ENCODE measurements at regions not wholly inside any gene's neighbourhood (a gene's known extent, or its start where the extent isn't known, plus 50 kb on each side); places are given as distances from the start of the nearest gene placed in this dataset.
"Not testable (repeated sequence)": the region's sequence is repeated elsewhere in the genome, so short reads cannot be mapped to it uniquely, and the experiment has no call there.

DNA sequence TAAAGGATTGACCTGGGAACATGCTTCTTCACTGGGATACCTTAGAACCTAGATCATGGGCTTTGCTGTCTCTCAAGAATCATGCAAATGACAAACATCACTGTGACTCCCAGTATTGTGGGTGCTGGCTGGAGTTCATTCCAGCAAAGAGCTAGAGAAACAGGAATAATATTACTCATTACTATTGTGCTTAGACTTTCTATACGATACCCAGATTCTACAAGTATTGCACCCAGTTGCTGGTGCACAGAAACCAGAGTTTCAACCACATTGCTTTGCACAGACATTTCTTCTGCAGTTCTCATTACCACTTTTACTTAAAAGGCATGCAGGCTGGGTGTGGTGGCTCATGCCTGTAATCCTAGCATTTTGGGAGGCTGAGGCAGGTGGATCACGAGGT is 220.4 kb upstream of the ZNF217 start:
- peak; percentile 21 for ATAC-seq (replicated peaks)
- Mint-ChIP-seq H3K27me3 (no peaks in the 10 kb centered on the region), H3K27ac (no peak overlapping the region)

DNA sequence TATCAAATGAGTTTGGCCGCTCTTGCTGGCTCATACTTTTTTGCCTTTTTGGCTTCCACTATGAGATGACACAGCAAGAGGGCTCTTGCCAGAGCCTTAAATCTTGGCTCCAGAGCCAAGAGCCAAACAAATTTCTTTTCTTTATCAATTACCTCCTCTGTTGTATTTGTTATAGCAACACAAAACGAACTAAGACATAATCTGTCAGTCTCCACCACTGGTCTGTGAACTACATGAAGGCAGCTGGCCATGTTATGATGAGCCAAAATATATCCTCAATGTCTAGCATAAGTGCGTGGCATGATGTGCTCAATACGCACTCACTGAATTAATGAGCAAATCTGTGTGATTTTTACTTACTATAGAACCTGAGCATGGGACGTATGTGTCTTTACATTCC is 220.0 kb upstream of the ZNF217 start:
- no peaks in the 10 kb centered on the region for H3K9me3 Mint-ChIP-seq
- no peak for ATAC-seq (replicated peaks)
- H3K27ac Mint-ChIP-seq, result no peak overlapping the region

More for the DNA sequence above, 220.4 kb upstream of the ZNF217 start:
- Mint-ChIP-seq H3K36me3 (ENCODE audit: low read depth) (no peaks in the 10 kb centered on the region), H3K9me3 (no peaks in the 10 kb centered on the region), H3K4me3 (no peak overlapping the region), H3K4me1 (peaks cover 13% of the 10 kb centered on the region)

DNA sequence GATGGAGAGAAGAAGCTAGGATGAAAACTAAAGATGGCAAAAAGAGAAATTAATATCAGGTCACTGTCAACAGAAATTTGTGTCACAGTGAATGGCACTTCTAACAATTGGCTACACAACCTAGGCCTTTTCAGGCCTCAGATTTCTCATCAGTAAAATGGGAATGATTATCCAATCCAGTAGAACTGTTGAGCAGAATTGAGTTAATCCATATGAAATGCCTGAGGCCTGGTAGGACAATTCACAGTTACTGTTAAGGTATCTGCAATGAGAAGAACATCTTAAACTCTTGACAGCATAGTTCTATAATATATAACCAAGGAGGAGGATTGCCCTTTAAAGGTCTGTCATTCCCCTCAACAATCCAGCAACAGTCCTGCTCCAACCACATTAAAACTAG is 217.9 kb upstream of the ZNF217 start:
- Mint-ChIP-seq H3K27ac (no peak overlapping the region), H3K36me3 (ENCODE audit: low read depth) (no peaks in the 10 kb centered on the region), H3K4me1 (peaks cover 13% of the 10 kb centered on the region), H3K9me3 (no peaks in the 10 kb centered on the region), H3K27me3 (no peaks in the 10 kb centered on the region), H3K4me3 (no peak overlapping the region)
- ATAC-seq (replicated peaks), result no peak

More for the DNA sequence above, 220.0 kb upstream of the ZNF217 start:
- Mint-ChIP-seq H3K36me3 (ENCODE audit: low read depth) (no peaks in the 10 kb centered on the region), H3K4me3 (no peak overlapping the region), H3K4me1 (peaks cover 13% of the 10 kb centered on the region), H3K27me3 (no peaks in the 10 kb centered on the region)

DNA sequence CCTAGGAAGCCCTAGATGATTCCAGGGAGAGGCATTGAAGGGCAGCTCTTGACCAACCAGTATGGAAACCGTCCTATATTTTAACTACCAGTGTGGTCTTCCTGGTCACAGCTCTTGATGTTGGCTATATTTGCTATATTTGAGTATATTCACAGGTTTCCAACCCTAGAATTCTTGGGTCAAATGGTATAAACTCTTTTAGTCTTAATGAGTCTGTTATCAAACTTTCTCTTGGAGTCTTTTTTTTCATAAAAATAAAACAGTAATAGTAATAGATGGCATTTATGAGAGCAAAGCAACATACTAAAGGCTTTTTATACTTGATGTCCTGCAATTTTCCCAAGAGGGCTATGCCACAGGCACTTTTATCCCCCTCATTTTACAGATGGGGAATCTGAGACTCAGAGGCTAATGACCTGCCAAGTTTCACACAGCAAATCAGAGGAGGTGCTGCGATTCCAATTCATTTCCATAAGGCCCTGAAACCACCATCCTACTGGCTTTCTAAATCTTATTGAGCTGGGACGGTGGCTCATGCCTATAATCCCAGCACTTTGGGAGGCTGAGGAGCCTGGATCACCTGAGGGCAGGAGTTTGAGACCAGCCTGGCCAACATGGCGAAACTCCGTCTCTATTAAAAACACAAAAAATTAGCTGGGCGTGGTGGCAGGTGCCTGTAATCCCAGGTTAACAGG is 217.2 kb upstream of the ZNF217 start:
- H3K4me3 Mint-ChIP-seq, result no peak overlapping the region
- H3K4me1 Mint-ChIP-seq, result peaks cover 10% of the 10 kb centered on the region
- no peak for ATAC-seq (replicated peaks)
- no peak overlapping the region for H3K27ac Mint-ChIP-seq
- H3K36me3 Mint-ChIP-seq (ENCODE audit: low read depth), result no peaks in the 10 kb centered on the region
- H3K9me3 Mint-ChIP-seq, result no peaks in the 10 kb centered on the region
- no peaks in the 10 kb centered on the region for H3K27me3 Mint-ChIP-seq

DNA sequence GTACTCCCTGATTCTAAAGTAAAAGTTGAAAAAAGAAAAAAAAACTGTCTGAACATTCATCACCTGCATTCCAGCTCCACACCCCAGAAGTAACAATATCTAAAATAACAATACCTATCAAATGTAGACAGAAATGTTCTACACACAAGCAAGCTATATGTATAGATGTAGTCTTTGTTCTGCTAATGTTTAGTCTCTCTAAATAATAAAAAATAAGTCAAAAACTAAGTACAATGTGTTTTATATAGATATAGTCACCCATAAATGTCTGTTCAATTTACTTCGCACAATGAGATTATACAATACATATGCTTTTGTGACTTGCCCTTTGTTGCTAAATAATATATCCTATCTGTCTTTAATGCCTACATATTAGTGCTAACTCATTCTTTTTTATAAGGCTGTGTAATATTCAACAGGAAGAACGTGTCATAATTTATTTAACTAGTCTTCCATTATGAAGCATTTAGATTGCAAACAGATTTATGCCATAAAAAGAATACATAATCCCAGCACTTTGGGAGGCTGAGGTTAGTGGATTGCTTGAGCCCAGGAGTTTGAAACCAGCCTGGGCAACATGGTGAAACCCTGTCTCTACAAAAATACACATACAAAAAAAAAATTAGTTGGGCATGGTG is 216.2 kb upstream of the ZNF217 start:
- no peak for ATAC-seq (replicated peaks)
- Mint-ChIP-seq H3K27ac (no peak overlapping the region), H3K36me3 (ENCODE audit: low read depth) (no peaks in the 10 kb centered on the region), H3K9me3 (no peaks in the 10 kb centered on the region), H3K4me3 (no peak overlapping the region), H3K4me1 (peaks cover 4% of the 10 kb centered on the region), H3K27me3 (no peaks in the 10 kb centered on the region)

DNA sequence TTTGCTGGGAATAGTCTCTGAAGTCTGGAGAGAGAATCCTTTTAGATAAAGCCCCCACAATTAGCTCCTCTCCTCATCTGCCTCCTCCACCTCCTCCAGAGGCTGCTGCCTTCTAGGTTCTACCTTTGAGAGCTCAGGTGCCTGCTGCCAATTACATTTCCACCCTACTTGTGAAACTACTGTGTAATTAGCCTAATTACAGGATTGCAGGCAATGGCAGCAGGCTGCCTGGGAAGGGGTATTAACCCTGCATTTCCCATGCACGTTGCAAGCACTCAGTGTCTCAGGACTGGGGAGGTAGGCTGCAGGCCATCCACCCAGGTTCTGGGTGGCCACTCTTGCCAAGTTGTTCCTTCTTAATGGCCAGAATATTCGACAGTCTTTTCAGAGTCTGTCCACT is 215.6 kb upstream of the ZNF217 start:
- Mint-ChIP-seq H3K4me1 (no peaks in the 10 kb centered on the region), H3K27me3 (no peaks in the 10 kb centered on the region), H3K4me3 (no peak overlapping the region), H3K36me3 (ENCODE audit: low read depth) (no peaks in the 10 kb centered on the region), H3K27ac (no peak overlapping the region), H3K9me3 (no peaks in the 10 kb centered on the region)
- ATAC-seq (replicated peaks), result no peak

DNA sequence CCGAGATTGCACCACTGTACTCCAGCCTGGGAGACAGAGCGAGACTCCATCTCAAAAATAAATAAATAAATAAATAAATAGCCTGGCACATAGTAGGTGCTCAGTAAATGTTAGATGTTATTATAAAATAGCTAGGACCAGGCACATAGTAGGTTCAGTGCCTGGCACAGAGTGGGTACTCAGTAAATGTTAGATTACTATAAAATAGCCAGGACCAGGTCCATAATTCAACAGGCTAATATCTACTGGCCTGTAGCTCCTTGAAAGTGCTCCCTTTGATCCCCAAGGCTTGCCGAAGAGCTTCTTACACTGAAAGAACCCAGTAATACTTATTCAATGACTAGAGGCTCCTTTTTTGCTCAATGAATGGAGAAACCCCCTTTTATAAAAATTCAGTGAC is 215.1 kb upstream of the ZNF217 start:
- no peaks in the 10 kb centered on the region for H3K36me3 Mint-ChIP-seq (ENCODE audit: low read depth)
- no peak overlapping the region for H3K27ac Mint-ChIP-seq
- no peak overlapping the region for H3K4me3 Mint-ChIP-seq
- no peaks in the 10 kb centered on the region for H3K27me3 Mint-ChIP-seq
- no peaks in the 10 kb centered on the region for H3K4me1 Mint-ChIP-seq
- no peak for ATAC-seq (replicated peaks)
- no peaks in the 10 kb centered on the region for H3K9me3 Mint-ChIP-seq

DNA sequence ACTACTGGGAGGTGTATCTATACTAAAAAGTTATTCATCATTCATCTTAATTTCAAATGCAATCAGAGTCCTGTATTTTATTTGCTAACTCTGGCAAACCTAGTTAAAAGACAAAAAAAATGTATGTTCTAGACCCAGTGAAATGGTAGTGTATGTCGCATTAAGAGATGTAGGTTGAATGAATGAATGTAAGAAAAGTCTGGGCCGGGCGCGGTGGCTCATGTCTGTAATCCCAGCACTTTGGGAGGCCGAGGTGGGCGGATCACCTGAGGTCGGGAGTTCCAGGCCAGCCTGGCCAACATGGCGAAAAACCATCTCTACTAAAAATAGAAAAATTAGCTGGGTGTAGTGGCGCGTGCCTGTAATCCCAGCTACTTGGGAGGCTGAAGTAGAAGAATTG is 214.7 kb upstream of the ZNF217 start:
- not testable (repeated sequence) for ATAC-seq (replicated peaks); H3K9me3 Mint-ChIP-seq; H3K36me3 Mint-ChIP-seq (ENCODE audit: low read depth); H3K27ac Mint-ChIP-seq; H3K27me3 Mint-ChIP-seq; H3K4me3 Mint-ChIP-seq; H3K4me1 Mint-ChIP-seq

DNA sequence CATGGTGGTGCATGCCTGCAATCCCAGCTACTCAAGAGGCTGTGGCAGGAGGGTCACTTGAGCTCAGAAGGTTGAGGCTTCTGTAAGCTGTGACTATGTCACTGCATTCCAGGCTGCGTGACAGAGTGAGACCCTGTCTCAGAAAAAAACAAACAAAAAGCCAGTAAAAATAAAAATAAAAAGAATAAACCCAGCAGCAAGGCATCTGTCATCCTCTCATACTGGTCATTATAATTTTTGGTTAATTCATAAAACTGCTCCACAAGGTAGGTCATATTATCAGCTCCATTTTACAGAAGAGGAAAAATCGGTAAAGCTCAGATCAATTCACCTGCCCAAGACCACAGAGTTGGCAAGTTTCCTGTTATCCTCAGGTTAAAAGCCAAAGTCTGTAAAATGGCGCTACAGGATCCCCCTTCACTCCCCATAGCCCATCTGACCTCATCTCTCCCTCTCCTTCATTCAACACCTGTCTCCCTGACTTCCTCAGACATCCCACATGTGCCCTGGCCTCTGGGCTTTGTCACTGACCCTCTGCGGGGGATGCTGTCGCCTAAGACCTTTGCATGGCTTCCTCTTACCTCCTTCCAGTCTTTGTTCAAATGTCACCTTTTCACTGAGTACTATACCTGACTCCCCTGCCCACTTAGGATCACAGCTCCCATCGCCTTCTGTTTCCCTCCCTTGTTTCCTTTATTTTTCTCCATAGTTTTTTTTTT is 213.2 kb upstream of the ZNF217 start:
- Mint-ChIP-seq H3K27me3 (no peaks in the 10 kb centered on the region), H3K27ac (peak overlapping the region; percentile 2), H3K9me3 (no peaks in the 10 kb centered on the region), H3K36me3 (ENCODE audit: low read depth) (no peaks in the 10 kb centered on the region), H3K4me1 (no peaks in the 10 kb centered on the region), H3K4me3 (no peak overlapping the region)
- no peak for ATAC-seq (replicated peaks)

DNA sequence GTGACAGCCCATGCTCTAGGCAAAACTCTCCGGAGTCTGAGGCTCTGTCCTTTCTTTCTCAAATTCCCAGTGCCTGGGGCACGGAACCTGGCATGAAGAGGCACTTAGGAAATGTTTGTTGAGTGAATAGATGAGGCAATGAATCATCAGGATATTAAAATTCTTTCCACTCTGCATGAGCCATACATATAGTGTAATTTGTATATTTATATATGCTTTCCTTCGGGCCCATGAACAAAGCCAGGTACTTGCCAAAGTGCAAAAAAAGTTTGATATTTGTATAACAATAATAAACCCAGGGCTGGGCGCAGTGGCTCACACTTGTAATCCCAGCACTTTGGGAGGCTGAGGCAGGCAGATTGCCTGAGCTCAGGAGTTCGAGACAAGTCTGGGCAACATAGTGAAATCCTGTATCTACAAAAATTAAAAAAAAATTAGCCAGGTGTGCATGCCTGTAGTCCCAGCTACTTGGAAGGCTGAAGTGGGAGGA is 212.3 kb upstream of the ZNF217 start:
- H3K4me3 Mint-ChIP-seq, result no peak overlapping the region
- no peak for ATAC-seq (replicated peaks)
- no peaks in the 10 kb centered on the region for H3K27me3 Mint-ChIP-seq

DNA sequence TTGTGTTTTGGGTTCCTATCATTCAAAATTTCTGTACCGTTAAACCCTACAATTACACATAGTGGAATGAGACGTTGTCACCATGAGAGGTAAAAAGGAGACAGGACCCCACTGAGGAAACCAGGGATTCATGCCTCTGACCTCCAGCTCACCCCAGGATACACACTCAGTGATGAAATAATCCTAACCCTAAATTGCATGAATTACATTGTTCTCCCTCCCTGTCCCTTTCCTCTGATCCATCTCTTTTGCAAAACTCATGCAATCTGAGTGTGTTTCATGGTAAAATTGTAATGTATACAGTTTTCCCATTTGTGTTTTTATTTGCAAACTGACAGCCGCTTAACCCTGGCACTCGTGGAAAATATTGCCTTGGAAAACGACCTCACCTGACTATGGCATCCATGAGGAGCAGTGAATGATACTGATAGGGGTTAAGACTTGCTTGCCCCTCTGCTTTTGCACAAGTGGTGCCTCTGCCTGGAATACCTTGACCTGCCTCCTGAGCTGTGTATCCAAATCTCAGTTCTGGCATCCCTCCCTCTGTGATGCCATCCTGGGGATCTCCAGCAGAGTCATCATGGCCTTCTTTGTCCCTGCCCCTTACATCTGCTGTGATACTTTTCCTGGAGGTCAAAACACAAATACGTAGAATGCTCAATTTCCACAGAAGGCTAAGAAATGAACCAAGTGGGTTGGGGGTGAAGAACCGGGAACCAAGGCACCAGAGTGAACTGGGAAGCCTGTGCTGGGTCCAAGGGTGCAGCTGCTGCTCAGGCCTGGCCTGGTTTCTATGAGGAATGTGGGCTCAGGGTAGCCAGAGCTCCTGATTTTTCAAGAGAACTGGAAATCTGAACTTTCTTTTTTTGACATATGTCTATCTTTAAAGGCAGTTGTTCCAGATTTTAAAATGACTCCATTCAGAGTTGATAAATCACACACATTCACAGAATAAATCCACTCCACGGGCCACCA is 211.6 kb upstream of the ZNF217 start:
- H3K36me3 Mint-ChIP-seq (ENCODE audit: low read depth), result no peaks in the 10 kb centered on the region
- no peak overlapping the region for H3K27ac Mint-ChIP-seq
- H3K9me3 Mint-ChIP-seq, result no peaks in the 10 kb centered on the region
- H3K27me3 Mint-ChIP-seq, result no peaks in the 10 kb centered on the region
- H3K4me3 Mint-ChIP-seq, result no peak overlapping the region
- no peaks in the 10 kb centered on the region for H3K4me1 Mint-ChIP-seq
- ATAC-seq (replicated peaks), result no peak

More for the DNA sequence above, 212.3 kb upstream of the ZNF217 start:
- Mint-ChIP-seq H3K4me1 (no peaks in the 10 kb centered on the region), H3K27ac (no peak overlapping the region), H3K36me3 (ENCODE audit: low read depth) (no peaks in the 10 kb centered on the region), H3K9me3 (no peaks in the 10 kb centered on the region)

DNA sequence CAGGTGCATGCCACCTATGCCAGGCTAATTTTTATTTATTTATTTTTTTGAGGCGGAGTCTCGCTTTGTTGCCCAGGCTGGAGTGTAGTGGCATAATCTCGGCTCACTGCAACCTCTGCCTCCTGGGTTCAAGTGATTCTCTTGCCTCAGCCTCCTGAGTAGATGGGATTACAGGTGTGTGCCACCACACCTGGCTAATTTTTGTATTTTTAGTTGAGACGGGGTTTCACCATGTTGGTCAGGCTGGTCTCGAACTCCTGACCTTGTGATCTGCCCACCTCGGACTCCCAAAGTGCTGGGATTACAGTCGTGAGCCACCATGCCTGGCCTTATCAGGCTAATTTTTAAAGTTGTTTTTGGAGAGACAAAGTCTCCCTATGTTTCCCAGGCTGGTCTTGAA is 210.7 kb upstream of the ZNF217 start:
- H3K4me1 Mint-ChIP-seq; H3K27ac Mint-ChIP-seq; H3K36me3 Mint-ChIP-seq (ENCODE audit: low read depth); ATAC-seq (replicated peaks); H3K27me3 Mint-ChIP-seq; H3K4me3 Mint-ChIP-seq; H3K9me3 Mint-ChIP-seq: not testable (repeated sequence)

DNA sequence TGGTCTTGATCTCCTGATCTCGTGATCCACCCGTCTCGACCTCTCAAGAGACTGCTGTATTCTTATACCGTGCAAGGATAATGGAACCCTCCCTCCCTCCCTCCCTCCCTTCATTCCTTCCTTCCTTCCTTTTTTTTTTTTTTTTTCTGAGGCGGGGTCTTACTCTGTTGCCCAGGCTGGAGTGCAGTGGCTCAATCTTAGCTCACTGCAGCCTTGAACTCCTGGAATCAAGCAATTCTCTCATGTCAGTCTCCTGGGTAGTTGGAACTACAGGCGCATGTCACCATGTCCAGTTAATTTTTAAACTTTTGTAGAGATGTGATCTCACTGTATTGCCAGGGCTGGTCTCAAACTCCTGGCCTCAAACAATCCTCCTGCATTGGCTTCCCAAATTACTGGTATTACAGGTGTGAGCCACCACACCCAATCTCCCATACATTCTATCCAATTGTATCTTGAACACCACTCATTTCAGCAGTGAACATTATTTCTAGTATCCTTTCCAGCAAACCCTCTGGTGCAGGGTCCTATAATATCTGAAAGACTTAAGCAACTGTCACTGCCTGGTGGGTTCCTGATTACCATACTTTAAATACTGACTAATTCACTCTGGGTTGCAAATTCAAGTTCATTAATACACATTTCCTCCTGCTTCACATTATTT is 210.0 kb upstream of the ZNF217 start:
- H3K4me3 Mint-ChIP-seq, result no peak overlapping the region
- no peak overlapping the region for H3K27ac Mint-ChIP-seq
- H3K4me1 Mint-ChIP-seq, result no peaks in the 10 kb centered on the region
- H3K36me3 Mint-ChIP-seq (ENCODE audit: low read depth), result no peaks in the 10 kb centered on the region
- no peaks in the 10 kb centered on the region for H3K9me3 Mint-ChIP-seq
- H3K27me3 Mint-ChIP-seq, result no peaks in the 10 kb centered on the region
- ATAC-seq (replicated peaks), result no peak

Measured in activated T-helper 17 cell treated with anti-CD3 and anti-CD28 coated beads, Interleukin-2, amount 50 U/mL, for 72 hours (primary cell).